Motor neuron (in vitro differentiated cells): ENCODE measurements at regions not wholly inside any gene's neighbourhood (a gene's known extent, or its start where the extent isn't known, plus 50 kb on each side); places are given as distances from the start of the nearest gene placed in this dataset.

Source experiments
- ATAC-seq, 8 experiments: fragments of 200-7000 bp; cut with Tn5 transposase; replicated peaks in 6 of 8; 2 replicates each; pipeline ENCODE4 v1.8.0; 2021; ENCODE audit warnings: mild to moderate bottlenecking in 8 of 8, moderate library complexity in 8 of 8
- H3K27ac ChIP-seq, 2 donors: fragments of 250-450 bp; sonication (Bioruptor Pico); 2 replicates each; pipeline ENCODE4 v1.9.0; 2021; ENCODE audit warnings: antibody characterized with exemption in 2 of 2, mild to moderate bottlenecking in 2 of 2, moderate library complexity in 1 of 2
- H3K4me1 ChIP-seq, 2 donors: fragments of 250-450 bp; sonication (Bioruptor Pico); replicated peaks in 1 of 2; 2 replicates each; pipeline ENCODE4 v1.6.1; 2021; ENCODE audit warnings: antibody characterized with exemption in 2 of 2, mild to moderate bottlenecking in 2 of 2, moderate library complexity in 1 of 2
- H3K4me3 ChIP-seq, 5 donors: fragments of 250-450 bp; sonication (Bioruptor Pico); 2 replicates each; pipeline ENCODE4 v1.9.0; 2021; ENCODE audit warnings: antibody characterized with exemption in 5 of 5, mild to moderate bottlenecking in 5 of 5, moderate library complexity in 4 of 5
- WGBS, 10 experiments: fragments of 450-650 bp; shearing (Covaris generic); methylation state at CpG; one replicate each; pipeline ENCODE4 v1.0.0; 2022; 5-methylcytosine and 5-hydroxymethylcytosine counted together
- in situ Hi-C, 9 experiments: fragments of 400-800 bp; cut with MboI; loops; one replicate each; pipeline ENCODE4 v1.15.0; 2021; ENCODE audit warnings: low sequenced_read_pairs in 9 of 9, low pct_unique_long_range_greater_than_20kb in 2 of 9; ENCODE audit not compliant: unreplicated experiment in 9 of 9

GRCh38 chr15:47824147-47824546, 106.8 kb downstream of the SEMA6D start:
- WGBS, 10 experiments, result 40 to 100% (median 83%) methylated on average over 1 to 4 of the region's 4 CpGs; no CpG with 5 or more reads in 3 of the 10 experiments
- H3K27ac ChIP-seq, result no peak overlapping the region
- peaks cover 5 to 6% of the 10 kb centered on the region in 2 donors for H3K4me1 ChIP-seq
- no peak overlapping the region for H3K4me3 ChIP-seq
- in situ Hi-C loops, result no loop called here
- ATAC-seq, result no peak

- peaks cover 0 to 2% of the 10 kb centered on the region in 2 donors for H3K4me1 ChIP-seq
- in situ Hi-C loops, result no loop called here
- H3K4me3 ChIP-seq, result no peak overlapping the region
- no peak overlapping the region for H3K27ac ChIP-seq
- 17 to 100% (median 70%) methylated on average over 1 of the region's 1 CpG; no CpG with 5 or more reads in 4 of the 10 experiments for WGBS, 10 experiments
- no peak for ATAC-seq
Observed at GRCh38 chr15:47829667-47830066, 112.4 kb downstream of the SEMA6D start.

- in situ Hi-C loops, result no loop called here
- ATAC-seq, result no peak
- WGBS, 10 experiments, result 0 to 100% (median 80%) methylated on average over 1 of the region's 1 CpG; no CpG with 5 or more reads in 1 of the 10 experiments
- H3K4me3 ChIP-seq, result no peak overlapping the region
- peaks cover 0 to 2% of the 10 kb centered on the region in 2 donors for H3K4me1 ChIP-seq
- H3K27ac ChIP-seq, result no peak overlapping the region
Observed at GRCh38 chr15:47834093-47834492, 116.8 kb downstream of the SEMA6D start.

- H3K27ac ChIP-seq, result no peak overlapping the region
- no peak for ATAC-seq
- H3K4me3 ChIP-seq, result no peak overlapping the region
- in situ Hi-C loops, result no loop called here
- 0 to 90% (median 71%) methylated on average over 3 to 5 of the region's 6 CpGs; no CpG with 5 or more reads in 1 of the 10 experiments for WGBS, 10 experiments
- no peaks in the 10 kb centered on the region for H3K4me1 ChIP-seq
Observed at GRCh38 chr15:47839233-47839825, 122.0 kb downstream of the SEMA6D start.

GRCh38 chr15:47843124-47843663, 125.9 kb downstream of the SEMA6D start:
- in situ Hi-C loops, result no loop called here
- 57 to 100% (median 100%) methylated on average over 1 to 4 of the region's 4 CpGs; no CpG with 5 or more reads in 1 of the 10 experiments for WGBS, 10 experiments
- Histone ChIP-seq H3K4me3 (no peak overlapping the region), H3K27ac (no peak overlapping the region), H3K4me1 (peaks cover 0 to 5% of the 10 kb centered on the region in 2 donors)
- ATAC-seq, result no peak

GRCh38 chr15:47844437-47844836, 127.1 kb downstream of the SEMA6D start:
- in situ Hi-C loops, result no loop called here
- 55 to 100% (median 71%) methylated on average over 1 to 2 of the region's 2 CpGs; no CpG with 5 or more reads in 2 of the 10 experiments for WGBS, 10 experiments
- Histone ChIP-seq H3K4me1 (peaks cover 0 to 5% of the 10 kb centered on the region in 2 donors), H3K4me3 (no peak overlapping the region), H3K27ac (no peak overlapping the region)
- ATAC-seq, result no peak

GRCh38 chr15:47846128-47846868, 129.0 kb downstream of the SEMA6D start:
- H3K27ac ChIP-seq, result no peak overlapping the region
- WGBS, 10 experiments, result 0 to 100% (median 100%) methylated on average over 1 of the region's 2 CpGs; no CpG with 5 or more reads in 7 of the 10 experiments
- in situ Hi-C loops, result no loop called here
- peaks cover 0 to 5% of the 10 kb centered on the region in 2 donors for H3K4me1 ChIP-seq
- no peak overlapping the region for H3K4me3 ChIP-seq
- ATAC-seq, result no peak

GRCh38 chr15:47846876-47847275, 129.6 kb downstream of the SEMA6D start:
- peak in 5 of 8 experiments; percentile 64 to 92 (median 66) for ATAC-seq
- in situ Hi-C loops, result no loop called here
- WGBS, 10 experiments, result 43 to 94% (median 57%) methylated on average over 1 to 3 of the region's 3 CpGs; no CpG with 5 or more reads in 5 of the 10 experiments
- no peak overlapping the region for H3K27ac ChIP-seq
- no peak overlapping the region for H3K4me3 ChIP-seq
- peaks cover 0 to 5% of the 10 kb centered on the region in 2 donors for H3K4me1 ChIP-seq

GRCh38 chr15:47856071-47856470, 138.8 kb downstream of the SEMA6D start:
- in situ Hi-C loops, result no loop called here
- Histone ChIP-seq H3K4me3 (no peak overlapping the region), H3K4me1 (peaks cover 11 to 13% of the 10 kb centered on the region in 2 donors), H3K27ac (no peak overlapping the region)
- 40 to 100% (median 100%) methylated on average over 1 to 5 of the region's 5 CpGs; no CpG with 5 or more reads in 1 of the 10 experiments for WGBS, 10 experiments
- ATAC-seq, result no peak

- in situ Hi-C loops, result no loop called here
- ATAC-seq, result peak in 3 of 8 experiments; percentile 58 to 88 (median 75)
- Histone ChIP-seq H3K4me3 (no peak overlapping the region), H3K27ac (no peak overlapping the region), H3K4me1 (peaks cover 20 to 23% of the 10 kb centered on the region in 2 donors)
- 40 to 100% (median 95%) methylated on average over 1 to 5 of the region's 5 CpGs; no CpG with 5 or more reads in 3 of the 10 experiments for WGBS, 10 experiments
Observed at GRCh38 chr15:47857014-47857775, 139.9 kb downstream of the SEMA6D start.

GRCh38 chr15:47857776-47858167, 140.5 kb downstream of the SEMA6D start:
- 10 to 100% (median 85%) methylated on average over 1 to 3 of the region's 3 CpGs; no CpG with 5 or more reads in 3 of the 10 experiments for WGBS, 10 experiments
- Histone ChIP-seq H3K4me3 (no peak overlapping the region), H3K27ac (no peak overlapping the region), H3K4me1 (peaks cover 20 to 23% of the 10 kb centered on the region in 2 donors)
- in situ Hi-C loops, result no loop called here
- no peak for ATAC-seq

- peak in 4 of 8 experiments; percentile 19 to 35 (median 28) for ATAC-seq
- peaks cover 20 to 23% of the 10 kb centered on the region in 2 donors for H3K4me1 ChIP-seq
- 16 to 88% (median 45%) methylated on average over 1 to 9 of the region's 10 CpGs for WGBS, 10 experiments
- H3K4me3 ChIP-seq, result no peak overlapping the region
- in situ Hi-C loops, result no loop called here
- no peak overlapping the region for H3K27ac ChIP-seq
Observed at GRCh38 chr15:47861111-47861903, 144.0 kb downstream of the SEMA6D start.
